ENCODE measurements at regions not wholly inside any gene's neighbourhood (a gene's known extent, or its start where the extent isn't known, plus 50 kb on each side); places are given as distances from the start of the nearest gene placed in this dataset.

DNA sequence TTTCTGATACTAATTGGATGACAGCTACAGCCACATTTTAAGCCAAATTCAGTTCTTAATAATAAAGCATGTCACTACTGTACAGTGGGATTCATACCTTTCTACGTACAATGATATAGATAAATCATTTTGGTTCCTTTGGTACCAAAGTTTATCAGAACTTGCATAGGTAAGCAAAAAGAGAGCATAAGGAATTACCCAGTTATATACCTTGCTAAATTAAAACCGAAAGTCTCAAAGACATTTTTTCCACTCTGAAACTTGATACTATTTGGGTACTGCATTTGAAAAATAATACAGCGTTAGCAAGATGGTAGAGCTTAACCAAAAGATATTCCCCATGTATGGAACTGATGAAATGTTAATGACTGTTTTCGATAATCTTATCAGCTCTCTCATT is 400.9 kb upstream of the ADGRL3 start:
- TF ChIP-seq CTCF (IDR thresholded peaks at IDR 0.05), result no peak
- no peak for TF ChIP-seq POLR2A (IDR thresholded peaks at IDR 0.05)
- no peak for DNase-seq (ENCODE audit: low spot score in 2 of 2)
- H3K4me3 ChIP-seq (ENCODE audit: low read depth, poor library complexity, severe bottlenecking), result no peak overlapping the region
- WGBS, 2 donors, result 92 to 94% methylated on average over 4 of the region's 4 CpGs
- intact Hi-C loops (cut with DNase I; ENCODE audit: low total_unique reads), result no loop called here

DNA sequence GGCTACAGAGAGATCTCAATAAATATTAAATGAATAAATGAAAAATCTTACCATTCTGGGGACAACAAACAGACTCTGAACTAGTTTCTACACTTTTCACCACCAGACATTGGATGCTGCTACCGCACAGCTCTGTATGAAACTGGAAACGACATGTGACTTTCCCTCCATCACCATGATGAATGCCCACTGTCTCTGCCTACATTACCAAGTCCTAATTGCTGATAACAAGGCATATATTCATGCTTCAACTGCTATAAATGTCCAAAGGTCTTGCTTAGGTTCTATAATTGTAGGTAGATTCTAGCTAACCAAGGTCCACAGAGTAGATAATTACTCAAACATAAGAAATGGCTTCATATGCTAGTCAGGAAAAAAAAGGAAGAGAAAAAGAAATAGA is 399.4 kb upstream of the ADGRL3 start:
- H3K4me3 ChIP-seq (ENCODE audit: low read depth, poor library complexity, severe bottlenecking), result no peak overlapping the region
- DNase-seq (ENCODE audit: low spot score in 2 of 2), result no peak
- TF ChIP-seq POLR2A (IDR thresholded peaks at IDR 0.05) (no peak), CTCF (IDR thresholded peaks at IDR 0.05) (no peak)
- intact Hi-C loops (cut with DNase I; ENCODE audit: low total_unique reads), result no loop called here
- WGBS, 2 donors, result 91 to 94% methylated on average over 2 of the region's 2 CpGs

- intact Hi-C loops (cut with DNase I; ENCODE audit: low total_unique reads), result no loop called here
- DNase-seq (ENCODE audit: low spot score in 2 of 2), result no peak
- WGBS, 2 donors, result 41 to 49% methylated on average over 6 of the region's 6 CpGs
- H3K4me3 ChIP-seq (ENCODE audit: low read depth, poor library complexity, severe bottlenecking), result no peak overlapping the region
- no peak for TF ChIP-seq CTCF (IDR thresholded peaks at IDR 0.05)
- no peak for TF ChIP-seq POLR2A (IDR thresholded peaks at IDR 0.05)
These were observed 394.4 kb upstream of the ADGRL3 start for GRCh38 chr4:60805500-60806313.

DNA sequence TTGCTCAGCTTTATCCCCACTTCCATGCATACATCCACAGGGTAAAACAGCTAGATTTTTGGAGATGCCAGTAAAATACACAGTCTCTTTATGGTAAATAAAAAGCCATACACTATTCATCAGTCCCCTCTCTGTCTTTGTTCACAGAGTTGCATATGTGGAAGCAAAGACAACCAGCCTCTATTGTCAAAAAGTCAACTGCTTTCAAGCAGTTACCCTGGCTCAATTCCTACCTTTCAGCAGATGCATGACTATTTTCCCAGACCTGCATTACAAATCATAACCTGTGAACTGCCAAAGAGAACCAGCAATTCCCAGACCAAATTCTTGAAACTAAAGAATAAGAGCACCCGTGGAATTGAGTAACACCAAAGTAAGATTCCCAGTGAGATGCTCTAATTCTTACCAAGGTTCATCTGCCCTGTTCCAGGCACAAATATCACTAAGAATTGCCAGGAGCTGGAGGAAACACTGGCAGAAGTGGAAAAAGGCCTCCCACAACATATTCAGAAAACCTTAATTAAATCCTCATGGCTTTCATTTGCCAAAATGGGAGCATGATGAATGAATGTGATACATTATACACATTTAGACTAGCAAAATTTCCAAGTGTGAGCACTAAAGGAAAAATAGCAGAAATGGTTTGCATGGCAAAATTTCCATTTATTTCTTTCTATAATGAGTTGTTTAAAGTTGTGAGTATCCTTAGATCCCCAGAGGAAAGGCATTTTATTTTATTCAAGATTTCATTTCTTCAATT is 391.2 kb upstream of the ADGRL3 start:
- no peak for TF ChIP-seq CTCF (IDR thresholded peaks at IDR 0.05)
- 53 to 58% methylated on average over 1 of the region's 1 CpG for WGBS, 2 donors

GRCh38 chr4:60809486-60809800 is 390.7 kb upstream of the ADGRL3 start:
- intact Hi-C loops (cut with DNase I; ENCODE audit: low total_unique reads), result no loop called here
- H3K4me3 ChIP-seq (ENCODE audit: low read depth, poor library complexity, severe bottlenecking), result no peak overlapping the region
- no peak for DNase-seq (ENCODE audit: low spot score in 2 of 2)
- 76 to 82% methylated on average over 1 of the region's 1 CpG for WGBS, 2 donors
- TF ChIP-seq POLR2A (IDR thresholded peaks at IDR 0.05), result no peak
- TF ChIP-seq CTCF (IDR thresholded peaks at IDR 0.05), result no peak

More for the DNA sequence above, 391.2 kb upstream of the ADGRL3 start:
- no peak for DNase-seq (ENCODE audit: low spot score in 2 of 2)
- no peak overlapping the region for H3K4me3 ChIP-seq (ENCODE audit: low read depth, poor library complexity, severe bottlenecking)
- intact Hi-C loops (cut with DNase I; ENCODE audit: low total_unique reads), result no loop called here

Data from lower leg skin (tissue), 4 donors.